DND-41 (cell line): ENCODE measurements at regions not wholly inside any gene's neighbourhood (a gene's known extent, or its start where the extent isn't known, plus 50 kb on each side); places are given as distances from the start of the nearest gene placed in this dataset.

Experiments used
- CTCF ChIP-seq: IDR thresholded peaks from 2 replicates; pipeline ENCODE4 v1.5.1; 2012; ENCODE audit warnings: borderline replicate concordance, low read length, moderate library complexity, mild to moderate bottlenecking; ENCODE audit not compliant: poor library complexity, severe bottlenecking; ENCODE audit errors: extremely low read depth
- EZH2 ChIP-seq: IDR thresholded peaks from 3 replicates; pipeline ENCODE4 v1.6.1; 2012; ENCODE audit warnings: borderline replicate concordance, low read depth, mild to moderate bottlenecking, moderate library complexity, low read length, inconsistent platforms; ENCODE audit not compliant: severe bottlenecking

GRCh38 chr1:36561361-36561724 lies 78.6 kb upstream of the CSF3R start:
- TF ChIP-seq EZH2 (no peak), CTCF (no peak)
